OCI-LY1 (cell line): ENCODE measurements at regions not wholly inside any gene's neighbourhood (a gene's known extent, or its start where the extent isn't known, plus 50 kb on each side); places are given as distances from the start of the nearest gene placed in this dataset.

Experiments
- H2AFZ ChIP-seq: fragments of 200-600 bp; sonication (generic), shearing (Covaris generic); 2 replicates; pipeline ENCODE4 v1.6.0; 2014; ENCODE audit warnings: antibody characterized with exemption, mild to moderate bottlenecking, low read length
- H3F3A ChIP-seq: fragments of 200-600 bp; sonication (generic), shearing (Covaris generic); 2 replicates; pipeline ENCODE4 v1.6.0; 2014; ENCODE audit warnings: mild to moderate bottlenecking, antibody characterized with exemption, low read length, moderate library complexity; ENCODE audit not compliant: insufficient read depth
- H3K27ac ChIP-seq: fragments of 200-600 bp; sonication (generic); 2 replicates; pipeline ENCODE4 v1.5.1; 2014; ENCODE audit warnings: low read length, mixed run types, mild to moderate bottlenecking, low read depth; ENCODE audit not compliant: poor library complexity, severe bottlenecking
- H3K27me3 ChIP-seq: fragments of 200-600 bp; sonication (generic); 2 replicates; pipeline ENCODE4 v1.6.0; 2014; ENCODE audit warnings: antibody characterized with exemption, mild to moderate bottlenecking, low read length, moderate library complexity; ENCODE audit not compliant: insufficient read depth
- H3K36me3 ChIP-seq: fragments of 200-600 bp; sonication (generic); 2 replicates; pipeline ENCODE4 v1.6.1; 2014; ENCODE audit warnings: mild to moderate bottlenecking, antibody characterized with exemption, low read length, moderate library complexity, mixed read lengths; ENCODE audit not compliant: insufficient read depth
- H3K4me1 ChIP-seq: fragments of 200-600 bp; sonication (generic); 2 replicates; pipeline ENCODE4 v1.5.1; 2014; ENCODE audit warnings: mild to moderate bottlenecking, low read length, moderate library complexity; ENCODE audit not compliant: insufficient read depth, severe bottlenecking
- H3K4me2 ChIP-seq: fragments of 200-600 bp; sonication (generic), shearing (Covaris generic); 2 replicates; pipeline ENCODE4 v1.6.1; 2014; ENCODE audit warnings: low read length
- H3K4me3 ChIP-seq: fragments of 200-600 bp; sonication (generic); 2 replicates; pipeline ENCODE4 v1.5.1; 2014; ENCODE audit warnings: low read length, low read depth, mild to moderate bottlenecking, mixed read lengths; ENCODE audit not compliant: poor library complexity, severe bottlenecking
- H3K79me2 ChIP-seq: fragments of 200-600 bp; shearing (Covaris generic); 2 replicates; pipeline ENCODE4 v1.6.1; 2016; ENCODE audit warnings: mixed run types, low read length, mixed read lengths; ENCODE audit not compliant: insufficient read depth
- H3K9ac ChIP-seq: fragments of 200-600 bp; sonication (generic), shearing (Covaris generic); 2 replicates; pipeline ENCODE4 v1.6.1; 2014; ENCODE audit warnings: mild to moderate bottlenecking, low read length, mixed read lengths
- H3K9me2 ChIP-seq: fragments of 200-600 bp; sonication (generic), shearing (Covaris generic); 2 replicates; pipeline ENCODE4 v1.6.1; 2014; ENCODE audit warnings: low read depth, mild to moderate bottlenecking, low read length, mixed read lengths
- H3K9me3 ChIP-seq: fragments of 200-600 bp; shearing (Covaris generic); 2 replicates; pipeline ENCODE4 v1.6.1; 2014; ENCODE audit warnings: low read length, mixed read lengths
- H4K20me1 ChIP-seq: fragments of 200-600 bp; sonication (generic), shearing (Covaris generic); 2 replicates; pipeline ENCODE4 v1.6.0; 2016; ENCODE audit warnings: mild to moderate bottlenecking, low read length; ENCODE audit not compliant: insufficient read depth
- EZH2 ChIP-seq: fragments of 200-600 bp; sonication (generic), shearing (Covaris generic); IDR thresholded peaks from 2 replicates; pipeline ENCODE4 v1.8.0; 2017; ENCODE audit warnings: borderline replicate concordance, mixed run types, mild to moderate bottlenecking, antibody characterized with exemption, low read length, moderate library complexity, mixed read lengths
- TF ChIP-seq, protein P1 (sequence below): fragments of 200-600 bp; sonication (generic), shearing (Covaris generic); IDR thresholded peaks from 2 replicates; pipeline ENCODE4 v1.5.1; 2017; ENCODE audit warnings: mild to moderate bottlenecking, antibody characterized with exemption, low read length, moderate library complexity, mixed read lengths

DNA sequence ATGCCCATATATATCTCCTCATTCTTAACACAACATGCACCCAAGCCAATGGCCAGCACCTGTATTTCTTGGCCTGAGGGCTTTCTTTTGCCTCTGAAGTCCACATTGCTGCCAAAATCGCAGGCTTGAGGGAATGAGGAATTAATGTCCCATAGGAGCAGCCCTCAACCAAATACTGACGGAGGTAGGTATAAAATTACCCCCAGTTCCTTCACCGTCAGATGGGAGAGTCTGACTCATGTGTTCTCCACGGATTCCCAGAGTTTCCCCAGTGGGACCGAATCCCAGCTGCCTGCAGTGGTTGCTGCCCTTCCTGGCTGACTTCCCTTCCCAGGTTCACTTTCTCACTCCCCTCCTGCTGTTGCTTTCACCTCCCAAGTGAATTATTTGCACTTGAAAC lies 602.2 kb upstream of the NOX3 start:
- no peaks in the 10 kb centered on the region for H3K79me2 ChIP-seq
- H3K4me3 ChIP-seq: no peak overlapping the region
- no peaks in the 10 kb centered on the region for H4K20me1 ChIP-seq
- no peak overlapping the region for H2AFZ ChIP-seq
- no peak overlapping the region for H3K4me2 ChIP-seq
- no peak overlapping the region for H3K27ac ChIP-seq
- no peaks in the 10 kb centered on the region for H3K27me3 ChIP-seq
- no peaks in the 10 kb centered on the region for H3K36me3 ChIP-seq
- TF ChIP-seq EZH2: no peak
- TF ChIP-seq, protein P1, sequence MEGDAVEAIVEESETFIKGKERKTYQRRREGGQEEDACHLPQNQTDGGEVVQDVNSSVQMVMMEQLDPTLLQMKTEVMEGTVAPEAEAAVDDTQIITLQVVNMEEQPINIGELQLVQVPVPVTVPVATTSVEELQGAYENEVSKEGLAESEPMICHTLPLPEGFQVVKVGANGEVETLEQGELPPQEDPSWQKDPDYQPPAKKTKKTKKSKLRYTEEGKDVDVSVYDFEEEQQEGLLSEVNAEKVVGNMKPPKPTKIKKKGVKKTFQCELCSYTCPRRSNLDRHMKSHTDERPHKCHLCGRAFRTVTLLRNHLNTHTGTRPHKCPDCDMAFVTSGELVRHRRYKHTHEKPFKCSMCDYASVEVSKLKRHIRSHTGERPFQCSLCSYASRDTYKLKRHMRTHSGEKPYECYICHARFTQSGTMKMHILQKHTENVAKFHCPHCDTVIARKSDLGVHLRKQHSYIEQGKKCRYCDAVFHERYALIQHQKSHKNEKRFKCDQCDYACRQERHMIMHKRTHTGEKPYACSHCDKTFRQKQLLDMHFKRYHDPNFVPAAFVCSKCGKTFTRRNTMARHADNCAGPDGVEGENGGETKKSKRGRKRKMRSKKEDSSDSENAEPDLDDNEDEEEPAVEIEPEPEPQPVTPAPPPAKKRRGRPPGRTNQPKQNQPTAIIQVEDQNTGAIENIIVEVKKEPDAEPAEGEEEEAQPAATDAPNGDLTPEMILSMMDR: no peak
- no peaks in the 10 kb centered on the region for H3K4me1 ChIP-seq
- H3F3A ChIP-seq: no peaks in the 10 kb centered on the region
- H3K9me3 ChIP-seq: 0 out of 2 replicates have a peak, but pooled peaks cover 2% of the 10 kb centered on the region
- no peaks in the 10 kb centered on the region for H3K9me2 ChIP-seq
- no peak overlapping the region for H3K9ac ChIP-seq

DNA sequence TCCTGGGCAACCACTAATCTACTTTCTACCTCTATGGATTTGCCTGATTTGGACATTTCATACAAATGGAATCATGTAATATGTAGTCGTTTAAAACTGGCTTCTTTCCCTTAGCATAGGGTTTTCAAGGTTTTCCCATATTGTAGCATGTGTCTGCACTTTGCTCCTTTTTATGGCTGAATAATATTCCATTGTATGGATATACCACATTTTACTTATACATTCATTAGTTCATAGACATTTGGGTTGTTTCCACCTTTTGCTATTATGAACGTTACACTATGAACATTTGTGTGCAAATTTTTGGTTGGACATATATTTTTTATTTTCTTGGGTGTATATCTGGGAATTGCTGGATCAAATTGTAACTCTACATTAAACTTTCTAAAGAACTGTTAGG lies 600.4 kb upstream of the NOX3 start:
- H3K4me2 ChIP-seq: no peak overlapping the region
- no peaks in the 10 kb centered on the region for H3K79me2 ChIP-seq
- TF ChIP-seq EZH2: no peak
- TF ChIP-seq, protein P1: no peak
- no peak overlapping the region for H2AFZ ChIP-seq
- no peak overlapping the region for H3K9ac ChIP-seq
- H3K4me1 ChIP-seq: no peaks in the 10 kb centered on the region
- H3K36me3 ChIP-seq: no peaks in the 10 kb centered on the region
- H3F3A ChIP-seq: no peaks in the 10 kb centered on the region
- no peak overlapping the region for H3K4me3 ChIP-seq
- H3K9me3 ChIP-seq: 0 out of 2 replicates have a peak, but pooled peaks cover 2% of the 10 kb centered on the region
- H4K20me1 ChIP-seq: no peaks in the 10 kb centered on the region
- H3K9me2 ChIP-seq: no peaks in the 10 kb centered on the region
- H3K27me3 ChIP-seq: no peaks in the 10 kb centered on the region
- no peak overlapping the region for H3K27ac ChIP-seq

DNA sequence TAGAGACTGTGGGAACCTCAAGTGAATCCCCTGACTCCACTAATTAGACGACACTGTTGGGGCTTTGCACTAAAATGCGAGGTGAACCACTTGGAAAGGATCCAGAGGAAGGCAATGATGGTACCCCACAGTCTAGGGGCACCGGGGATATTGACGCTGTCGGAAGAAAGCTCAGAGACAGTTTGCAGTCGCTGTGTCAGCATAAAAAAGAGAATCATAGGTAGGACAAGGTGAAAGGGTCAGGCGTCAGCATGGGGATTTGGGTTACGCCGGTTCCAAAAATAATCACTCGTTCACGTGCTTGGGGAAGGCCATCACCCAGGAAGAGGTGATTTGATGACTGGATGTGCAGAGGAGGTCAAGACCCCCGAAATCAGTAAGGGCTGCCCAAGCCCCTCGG lies 598.0 kb upstream of the NOX3 start:
- H3K27me3 ChIP-seq: no peaks in the 10 kb centered on the region
- no peak overlapping the region for H3K9ac ChIP-seq
- H3K9me2 ChIP-seq: no peaks in the 10 kb centered on the region
- no peak overlapping the region for H3K27ac ChIP-seq
- H3K4me2 ChIP-seq: no peak overlapping the region
- no peaks in the 10 kb centered on the region for H3K79me2 ChIP-seq
- 0 out of 2 replicates have a peak, but pooled peaks cover 2% of the 10 kb centered on the region for H3K9me3 ChIP-seq
- no peak for TF ChIP-seq EZH2
- TF ChIP-seq, protein P1: no peak
- H4K20me1 ChIP-seq: no peaks in the 10 kb centered on the region
- no peaks in the 10 kb centered on the region for H3F3A ChIP-seq
- no peaks in the 10 kb centered on the region for H3K36me3 ChIP-seq
- no peaks in the 10 kb centered on the region for H3K4me1 ChIP-seq
- no peak overlapping the region for H2AFZ ChIP-seq
- no peak overlapping the region for H3K4me3 ChIP-seq
